ENCODE measurements at regions not wholly inside any gene's neighbourhood (a gene's known extent, or its start where the extent isn't known, plus 50 kb on each side); places are given as distances from the start of the nearest gene placed in this dataset.

DNA sequence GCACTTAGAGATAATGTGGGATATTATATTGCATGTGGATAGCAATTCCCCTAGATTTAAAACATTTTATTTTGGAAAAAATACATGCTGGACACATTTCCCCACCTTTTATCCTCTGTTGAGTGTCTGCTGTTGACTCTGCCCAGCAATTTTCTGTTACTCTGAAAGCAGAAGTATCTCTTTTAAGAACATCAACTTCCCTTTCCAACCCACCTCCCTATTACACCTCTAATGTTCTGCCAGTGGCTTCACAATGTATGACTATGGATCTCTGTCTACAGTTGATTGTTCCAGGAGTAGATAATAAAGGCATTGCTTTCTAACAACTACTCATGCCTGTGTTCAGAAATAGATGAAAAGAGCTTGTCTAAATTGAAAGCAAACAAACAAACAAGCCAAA, 754.8 kb upstream of the SLITRK6 start:
- Histone ChIP-seq H3K9me1 (ENCODE audit: control insufficient read depth, extremely low read depth, insufficient read depth, low read length) (no peaks in the 10 kb centered on the region), H3K9ac (ENCODE audit: control insufficient read depth, extremely low read depth, insufficient read depth, low read length) (no peak overlapping the region), H3K27ac (ENCODE audit: control insufficient read depth, insufficient read depth, low read length) (no peak overlapping the region), H2AFZ (ENCODE audit: control insufficient read depth, low read length) (no peak overlapping the region), H4K20me1 (ENCODE audit: control insufficient read depth, extremely low read depth, insufficient read depth, low read length) (no peaks in the 10 kb centered on the region), H3K4me3 (ENCODE audit: control insufficient read depth in 2 of 3, extremely low read depth in 1 of 3, insufficient read depth in 2 of 3, low read depth in 1 of 3, low read length in 3 of 3) (no peak overlapping the region), H3K4me1 (ENCODE audit: control insufficient read depth, extremely low read depth, insufficient read depth, low read length) (no peaks in the 10 kb centered on the region), H3K9me3 (ENCODE audit: control insufficient read depth, low read depth, low read length) (no peaks in the 10 kb centered on the region), H3K36me3 (ENCODE audit: control insufficient read depth in 2 of 2, extremely low read depth in 1 of 2, insufficient read depth in 2 of 2, low read length in 2 of 2) (no peaks in the 10 kb centered on the region), H3K27me3 (ENCODE audit: control insufficient read depth, extremely low read depth, insufficient read depth, low read length) (no peaks in the 10 kb centered on the region), H3K79me2 (ENCODE audit: control insufficient read depth, insufficient read depth, low read length) (no peaks in the 10 kb centered on the region), H3K4me2 (ENCODE audit: control insufficient read depth, extremely low read depth, insufficient read depth, low read depth, low read length) (no peak overlapping the region)
- FAIRE-seq (no peak), DNase-seq (ENCODE audit: low read depth, low spot score) (no peak)
- dilution Hi-C loops (cut with MboI; ENCODE audit: extremely low pct_ligation_motif_present, low sequenced_read_pairs) = no loop called here
- TF ChIP-seq, protein P1, sequence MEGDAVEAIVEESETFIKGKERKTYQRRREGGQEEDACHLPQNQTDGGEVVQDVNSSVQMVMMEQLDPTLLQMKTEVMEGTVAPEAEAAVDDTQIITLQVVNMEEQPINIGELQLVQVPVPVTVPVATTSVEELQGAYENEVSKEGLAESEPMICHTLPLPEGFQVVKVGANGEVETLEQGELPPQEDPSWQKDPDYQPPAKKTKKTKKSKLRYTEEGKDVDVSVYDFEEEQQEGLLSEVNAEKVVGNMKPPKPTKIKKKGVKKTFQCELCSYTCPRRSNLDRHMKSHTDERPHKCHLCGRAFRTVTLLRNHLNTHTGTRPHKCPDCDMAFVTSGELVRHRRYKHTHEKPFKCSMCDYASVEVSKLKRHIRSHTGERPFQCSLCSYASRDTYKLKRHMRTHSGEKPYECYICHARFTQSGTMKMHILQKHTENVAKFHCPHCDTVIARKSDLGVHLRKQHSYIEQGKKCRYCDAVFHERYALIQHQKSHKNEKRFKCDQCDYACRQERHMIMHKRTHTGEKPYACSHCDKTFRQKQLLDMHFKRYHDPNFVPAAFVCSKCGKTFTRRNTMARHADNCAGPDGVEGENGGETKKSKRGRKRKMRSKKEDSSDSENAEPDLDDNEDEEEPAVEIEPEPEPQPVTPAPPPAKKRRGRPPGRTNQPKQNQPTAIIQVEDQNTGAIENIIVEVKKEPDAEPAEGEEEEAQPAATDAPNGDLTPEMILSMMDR (optimal IDR thresholded peaks at IDR 0.05 in 1 of 3, IDR thresholded peaks at IDR 0.05 in 1 of 3, conservative IDR thresholded peaks at IDR 0.05 in 1 of 3; ENCODE audit: extremely low read depth in 1 of 3, insufficient read depth in 2 of 3, low read length in 3 of 3) = no peak
- TF ChIP-seq EZH2 (IDR thresholded peaks at IDR 0.05; ENCODE audit: low read length) = no peak

DNA sequence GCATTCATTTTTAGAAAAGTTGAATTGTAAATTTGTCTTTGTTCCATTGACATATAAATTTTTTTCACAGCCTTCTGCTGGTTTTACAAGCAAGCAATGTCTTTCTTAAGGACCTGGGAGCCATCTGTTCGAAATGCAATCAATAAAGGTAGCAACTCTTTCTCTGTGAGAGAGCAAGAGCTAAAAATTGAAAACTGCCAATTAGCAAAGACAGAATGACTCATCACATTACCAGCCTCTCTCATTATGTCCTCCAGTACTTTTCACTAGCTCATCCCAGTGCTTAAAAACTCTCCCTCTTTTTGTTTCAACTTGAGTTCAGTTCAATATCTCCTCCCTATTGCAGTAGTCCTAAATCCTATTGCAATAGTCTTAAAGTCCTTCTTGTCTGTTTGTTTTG, 760.7 kb upstream of the SLITRK6 start:
- no peak for DNase-seq (ENCODE audit: low read depth, low spot score)
- no peaks in the 10 kb centered on the region for H3K9me1 ChIP-seq (ENCODE audit: control insufficient read depth, extremely low read depth, insufficient read depth, low read length)
- H3K4me3 ChIP-seq (ENCODE audit: control insufficient read depth in 2 of 3, extremely low read depth in 1 of 3, insufficient read depth in 2 of 3, low read depth in 1 of 3, low read length in 3 of 3) = no peak overlapping the region
- TF ChIP-seq, protein P1 (optimal IDR thresholded peaks at IDR 0.05 in 1 of 3, IDR thresholded peaks at IDR 0.05 in 1 of 3, conservative IDR thresholded peaks at IDR 0.05 in 1 of 3; ENCODE audit: extremely low read depth in 1 of 3, insufficient read depth in 2 of 3, low read length in 3 of 3) = no peak
- no peak for TF ChIP-seq EZH2 (IDR thresholded peaks at IDR 0.05; ENCODE audit: low read length)
- FAIRE-seq = no peak
- no peaks in the 10 kb centered on the region for H4K20me1 ChIP-seq (ENCODE audit: control insufficient read depth, extremely low read depth, insufficient read depth, low read length)
- H3K9ac ChIP-seq (ENCODE audit: control insufficient read depth, extremely low read depth, insufficient read depth, low read length) = no peak overlapping the region
- no peak overlapping the region for H3K27ac ChIP-seq (ENCODE audit: control insufficient read depth, insufficient read depth, low read length)
- no peaks in the 10 kb centered on the region for H3K9me3 ChIP-seq (ENCODE audit: control insufficient read depth, low read depth, low read length)
- H3K4me2 ChIP-seq (ENCODE audit: control insufficient read depth, extremely low read depth, insufficient read depth, low read depth, low read length) = no peak overlapping the region
- H3K79me2 ChIP-seq (ENCODE audit: control insufficient read depth, insufficient read depth, low read length) = no peaks in the 10 kb centered on the region
- H3K4me1 ChIP-seq (ENCODE audit: control insufficient read depth, extremely low read depth, insufficient read depth, low read length) = no peaks in the 10 kb centered on the region
- dilution Hi-C loops (cut with MboI; ENCODE audit: extremely low pct_ligation_motif_present, low sequenced_read_pairs) = no loop called here
- no peak overlapping the region for H2AFZ ChIP-seq (ENCODE audit: control insufficient read depth, low read length)
- H3K36me3 ChIP-seq (ENCODE audit: control insufficient read depth in 2 of 2, extremely low read depth in 1 of 2, insufficient read depth in 2 of 2, low read length in 2 of 2) = no peaks in the 10 kb centered on the region
- no peaks in the 10 kb centered on the region for H3K27me3 ChIP-seq (ENCODE audit: control insufficient read depth, extremely low read depth, insufficient read depth, low read length)
